ENCODE measurements at regions not wholly inside any gene's neighbourhood (a gene's known extent, or its start where the extent isn't known, plus 50 kb on each side); places are given as distances from the start of the nearest gene placed in this dataset.

GRCh38 chr11:28792856-28793255, 684.7 kb downstream of the METTL15 start:
- TF ChIP-seq, protein P1, sequence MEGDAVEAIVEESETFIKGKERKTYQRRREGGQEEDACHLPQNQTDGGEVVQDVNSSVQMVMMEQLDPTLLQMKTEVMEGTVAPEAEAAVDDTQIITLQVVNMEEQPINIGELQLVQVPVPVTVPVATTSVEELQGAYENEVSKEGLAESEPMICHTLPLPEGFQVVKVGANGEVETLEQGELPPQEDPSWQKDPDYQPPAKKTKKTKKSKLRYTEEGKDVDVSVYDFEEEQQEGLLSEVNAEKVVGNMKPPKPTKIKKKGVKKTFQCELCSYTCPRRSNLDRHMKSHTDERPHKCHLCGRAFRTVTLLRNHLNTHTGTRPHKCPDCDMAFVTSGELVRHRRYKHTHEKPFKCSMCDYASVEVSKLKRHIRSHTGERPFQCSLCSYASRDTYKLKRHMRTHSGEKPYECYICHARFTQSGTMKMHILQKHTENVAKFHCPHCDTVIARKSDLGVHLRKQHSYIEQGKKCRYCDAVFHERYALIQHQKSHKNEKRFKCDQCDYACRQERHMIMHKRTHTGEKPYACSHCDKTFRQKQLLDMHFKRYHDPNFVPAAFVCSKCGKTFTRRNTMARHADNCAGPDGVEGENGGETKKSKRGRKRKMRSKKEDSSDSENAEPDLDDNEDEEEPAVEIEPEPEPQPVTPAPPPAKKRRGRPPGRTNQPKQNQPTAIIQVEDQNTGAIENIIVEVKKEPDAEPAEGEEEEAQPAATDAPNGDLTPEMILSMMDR (IDR thresholded peaks at IDR 0.05; ENCODE audit: low read depth, low read length, poor library complexity, severe bottlenecking): no peak
- TF ChIP-seq EZH2phosphoT487 (IDR thresholded peaks at IDR 0.05; ENCODE audit: borderline replicate concordance, low read length): no peak

All from DOHH2 (cell line).